H9 (cell line): ENCODE measurements at regions not wholly inside any gene's neighbourhood (a gene's known extent, or its start where the extent isn't known, plus 50 kb on each side); places are given as distances from the start of the nearest gene placed in this dataset.

Experiments used
- DNase-seq: peaks from one replicate; pipeline ENCODE4 v3.0.0-alpha.2; 2017
- H2AFZ ChIP-seq: one replicate; pipeline ENCODE4 v1.6.1; 2013; ENCODE audit warnings: mild to moderate bottlenecking, low read length, control low read depth, moderate library complexity
- H2AK5ac ChIP-seq: 2 replicates; pipeline ENCODE4 v1.6.1; 2013; ENCODE audit warnings: low read length, control low read depth, mixed read lengths; ENCODE audit not compliant: insufficient read length
- H2BK120ac ChIP-seq: one replicate; pipeline ENCODE4 v1.6.1; 2013; ENCODE audit warnings: low read depth, mild to moderate bottlenecking, low read length, control low read depth, inconsistent platforms; ENCODE audit not compliant: poor library complexity, severe bottlenecking
- H2BK12ac ChIP-seq: 2 replicates; pipeline ENCODE4 v1.6.1; 2013; ENCODE audit warnings: low read length, control low read depth, mixed read lengths, low read depth; ENCODE audit not compliant: insufficient read length
- H2BK15ac ChIP-seq: 2 replicates; pipeline ENCODE4 v1.6.1; 2013; ENCODE audit warnings: low read depth, low read length, control low read depth
- H2BK20ac ChIP-seq: one replicate; pipeline ENCODE4 v1.6.1; 2013; ENCODE audit warnings: low read depth, mild to moderate bottlenecking, low read length, control low read depth, inconsistent platforms; ENCODE audit not compliant: poor library complexity, severe bottlenecking
- H2BK5ac ChIP-seq: 2 replicates; pipeline ENCODE4 v1.6.1; 2013; ENCODE audit warnings: low read length, control low read depth, mixed read lengths; ENCODE audit not compliant: insufficient read length
- H3K14ac ChIP-seq: 2 replicates; pipeline ENCODE4 v1.6.1; 2013; ENCODE audit warnings: low read length, control low read depth; ENCODE audit not compliant: insufficient read depth
- H3K18ac ChIP-seq: 2 replicates; pipeline ENCODE4 v1.6.1; 2013; ENCODE audit warnings: low read depth, mild to moderate bottlenecking, mixed read lengths, low read length, control low read depth; ENCODE audit not compliant: insufficient read length
- H3K23ac ChIP-seq: 2 replicates; pipeline ENCODE4 v1.6.1; 2013; ENCODE audit warnings: low read length, control low read depth, mixed read lengths, low read depth; ENCODE audit not compliant: insufficient read length
- H3K23me2 ChIP-seq: 2 replicates; pipeline ENCODE4 v1.6.1; 2013; ENCODE audit warnings: low read depth, mild to moderate bottlenecking, mixed read lengths, low read length, control low read depth; ENCODE audit not compliant: insufficient read length, poor library complexity, severe bottlenecking
- H3K27ac ChIP-seq: 2 replicates; pipeline ENCODE4 v1.5.1; 2013; ENCODE audit warnings: low read length, control low read depth, mixed read lengths, low read depth; ENCODE audit not compliant: insufficient read length
- H3K27me3 ChIP-seq: 2 replicates; pipeline ENCODE4 v1.6.1; 2013; ENCODE audit warnings: low read length, control low read depth, inconsistent platforms; ENCODE audit not compliant: insufficient read depth
- H3K4ac ChIP-seq: 2 replicates; pipeline ENCODE4 v1.6.1; 2013; ENCODE audit warnings: low read depth, mild to moderate bottlenecking, control low read depth, inconsistent platforms, low read length, moderate library complexity
- H3K4me1 ChIP-seq: 2 replicates; pipeline ENCODE4 v1.6.1; 2013; ENCODE audit warnings: low read length, control low read depth, inconsistent platforms; ENCODE audit not compliant: insufficient read depth
- H3K4me2 ChIP-seq: 2 replicates; pipeline ENCODE4 v1.6.1; 2013; ENCODE audit warnings: low read length, control low read depth, mixed read lengths; ENCODE audit not compliant: insufficient read length, insufficient read depth
- H3K56ac ChIP-seq: 2 replicates; pipeline ENCODE4 v1.6.1; 2013; ENCODE audit warnings: low read depth, mild to moderate bottlenecking, mixed read lengths, low read length, control low read depth; ENCODE audit not compliant: insufficient read length
- H3K79me1 ChIP-seq: 2 replicates; pipeline ENCODE4 v1.6.1; 2013; ENCODE audit warnings: low read depth, mild to moderate bottlenecking, moderate library complexity, low read length, control low read depth, inconsistent platforms; ENCODE audit not compliant: insufficient read depth, poor library complexity, severe bottlenecking
- H3K79me2 ChIP-seq: 2 replicates; pipeline ENCODE4 v1.6.1; 2013; ENCODE audit warnings: low read length, control low read depth, inconsistent platforms; ENCODE audit not compliant: insufficient read depth
- H3K9ac ChIP-seq: 2 replicates; pipeline ENCODE4 v1.6.1; 2013; ENCODE audit warnings: low read length, control low read depth, mixed read lengths; ENCODE audit not compliant: insufficient read length; ENCODE audit errors: extremely low read depth
- H3K9me3 ChIP-seq: one replicate; pipeline ENCODE4 v1.6.1; 2013; ENCODE audit warnings: low read depth, low read length, inconsistent platforms; ENCODE audit not compliant: control insufficient read depth
- H3T11ph ChIP-seq: one replicate; pipeline ENCODE4 v1.6.1; 2013; ENCODE audit warnings: mild to moderate bottlenecking, low read length, control low read depth, inconsistent platforms
- H4K20me1 ChIP-seq: one replicate; pipeline ENCODE4 v1.6.1; 2013; ENCODE audit not compliant: control insufficient read depth, insufficient read length, insufficient read depth
- H4K5ac ChIP-seq: 2 replicates; pipeline ENCODE4 v1.6.1; 2013; ENCODE audit warnings: low read depth, mild to moderate bottlenecking, mixed read lengths, low read length, control low read depth; ENCODE audit not compliant: insufficient read length
- H4K8ac ChIP-seq: replicated peaks from 2 replicates; pipeline ENCODE4 v1.6.1; 2013; ENCODE audit warnings: low read length, control low read depth, mixed read lengths, low read depth; ENCODE audit not compliant: insufficient read length
- H4K91ac ChIP-seq: 2 replicates; pipeline ENCODE4 v1.6.1; 2013; ENCODE audit warnings: low read depth, mild to moderate bottlenecking, moderate library complexity, mixed read lengths, low read length, control low read depth; ENCODE audit not compliant: insufficient read length
- H3K27ac Mint-ChIP-seq, 3 experiments: 2 replicates in 2 of 3; 3 replicates in 1 of 3; pipeline ENCODE4 v1.8.0; 2020 to 2021; ENCODE audit warnings: mixed read lengths in 3 of 3, mild to moderate bottlenecking in 1 of 3, moderate library complexity in 1 of 3
- H3K27me3 Mint-ChIP-seq: 2 replicates; pipeline ENCODE4 v1.8.0; 2021; ENCODE audit warnings: low read depth, mild to moderate bottlenecking, moderate library complexity, mixed read lengths
- H3K36me3 Mint-ChIP-seq, 3 experiments: 2 replicates in 2 of 3; 3 replicates in 1 of 3; pipeline ENCODE4 v1.8.0; 2020 to 2021; ENCODE audit warnings: low read depth in 3 of 3, mixed read lengths in 3 of 3; ENCODE audit not compliant: insufficient read depth in 1 of 3
- H3K4me1 Mint-ChIP-seq, 2 experiments: 2 replicates each; pipeline ENCODE4 v1.8.0; 2020; ENCODE audit warnings: mixed read lengths in 2 of 2
- H3K4me3 Mint-ChIP-seq, 2 experiments: 2 replicates in 1 of 2; 3 replicates in 1 of 2; pipeline ENCODE4 v1.8.0; 2020 to 2021; ENCODE audit warnings: mild to moderate bottlenecking in 2 of 2, mixed read lengths in 2 of 2, moderate library complexity in 1 of 2
- H3K9me3 Mint-ChIP-seq, 2 experiments: 2 replicates in 1 of 2; 3 replicates in 1 of 2; pipeline ENCODE4 v1.8.0; 2020; ENCODE audit warnings: mild to moderate bottlenecking in 2 of 2, mixed read lengths in 2 of 2, moderate library complexity in 1 of 2
- WGBS: extraction: QIAGEN DNeasy Blood & Tissue Kit; methylation state at CpG from one replicate; pipeline ENCODE4 v1.1.7; 2013; ENCODE audit warnings: missing lambda C conversion rate, low lambda C conversion rate, mixed read lengths; ENCODE audit not compliant: insufficient read length; ENCODE audit errors: extremely low coverage; 5-methylcytosine and 5-hydroxymethylcytosine counted together
- TF ChIP-seq, protein P1 (sequence below): fragments of 200-600 bp; sonication (generic); conservative IDR thresholded peaks from 3 replicates; pipeline ENCODE4 v1.8.0; 2021; ENCODE audit warnings: antibody characterized with exemption, mild to moderate bottlenecking

DNA sequence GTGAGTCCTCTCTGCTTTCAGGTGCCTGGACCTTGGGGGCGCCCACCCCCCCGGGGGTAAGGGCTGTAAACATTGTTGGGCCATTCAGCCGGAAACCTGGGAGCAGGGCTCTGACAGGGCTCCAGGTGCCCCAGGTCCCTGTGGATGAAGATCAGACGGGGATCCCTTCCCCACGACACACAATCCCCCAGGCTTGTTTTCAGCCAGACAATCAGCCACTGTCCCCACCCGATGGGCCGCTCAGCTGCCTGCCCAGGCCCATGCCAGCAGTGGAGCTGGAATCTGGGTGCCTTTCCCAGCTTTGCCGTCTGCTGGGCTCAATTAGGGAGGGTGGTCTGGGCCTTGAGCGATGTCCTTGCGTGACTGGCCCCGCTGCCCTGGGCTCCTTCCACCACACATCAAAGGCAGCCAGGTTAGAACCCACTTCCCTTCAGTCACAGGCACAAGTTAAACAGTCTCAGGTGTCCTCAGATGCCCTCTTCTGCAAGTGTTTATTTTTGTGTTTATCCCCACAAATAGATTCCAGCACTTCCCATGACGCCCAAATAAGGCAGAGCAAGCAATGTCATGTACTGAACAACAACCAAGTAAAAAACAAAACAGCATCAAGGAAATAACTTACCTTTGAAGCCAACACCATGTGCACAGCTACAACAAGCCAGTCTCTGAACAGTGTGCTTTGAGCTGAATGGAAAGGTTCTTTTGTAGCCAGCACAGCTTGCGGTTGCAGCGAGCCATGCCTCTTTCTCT is 77.0 kb upstream of the ALDH1A3 start:
- Mint-ChIP-seq H3K36me3 (peaks cover 0 to 4% (median 0%) of the 10 kb centered on the region in 3 experiments; a peak in 1 of 7 replicates), H3K27me3 (no peaks in the 10 kb centered on the region; the same call in 1 of the 2 replicates), H3K4me1 (peaks cover 7 to 8% of the 10 kb centered on the region in 2 experiments), H3K27ac (peak overlapping the region in 1 of 3 experiments; percentile 27; a peak in 1 of 7 replicates), H3K9me3 (peaks cover 6 to 7% of the 10 kb centered on the region in 2 experiments; a peak in 4 of 5 replicates), H3K4me3 (no peak overlapping the region)
- no peak overlapping the region for H2AFZ ChIP-seq
- H2AK5ac ChIP-seq: no peak overlapping the region
- no peak overlapping the region for H2BK15ac ChIP-seq
- no peak overlapping the region for H3K4ac ChIP-seq
- H4K5ac ChIP-seq: no peak overlapping the region
- no peak overlapping the region for H4K91ac ChIP-seq
- no peak for DNase-seq
- no peak overlapping the region for H2BK20ac ChIP-seq
- no peaks in the 10 kb centered on the region for H3K9me3 ChIP-seq
- no peak overlapping the region for H2BK12ac ChIP-seq
- no peaks in the 10 kb centered on the region for H3K79me1 ChIP-seq
- H3K4me2 ChIP-seq: no peak overlapping the region
- no peaks in the 10 kb centered on the region for H3K79me2 ChIP-seq
- no peaks in the 10 kb centered on the region for H3K23me2 ChIP-seq
- TF ChIP-seq, protein P1, sequence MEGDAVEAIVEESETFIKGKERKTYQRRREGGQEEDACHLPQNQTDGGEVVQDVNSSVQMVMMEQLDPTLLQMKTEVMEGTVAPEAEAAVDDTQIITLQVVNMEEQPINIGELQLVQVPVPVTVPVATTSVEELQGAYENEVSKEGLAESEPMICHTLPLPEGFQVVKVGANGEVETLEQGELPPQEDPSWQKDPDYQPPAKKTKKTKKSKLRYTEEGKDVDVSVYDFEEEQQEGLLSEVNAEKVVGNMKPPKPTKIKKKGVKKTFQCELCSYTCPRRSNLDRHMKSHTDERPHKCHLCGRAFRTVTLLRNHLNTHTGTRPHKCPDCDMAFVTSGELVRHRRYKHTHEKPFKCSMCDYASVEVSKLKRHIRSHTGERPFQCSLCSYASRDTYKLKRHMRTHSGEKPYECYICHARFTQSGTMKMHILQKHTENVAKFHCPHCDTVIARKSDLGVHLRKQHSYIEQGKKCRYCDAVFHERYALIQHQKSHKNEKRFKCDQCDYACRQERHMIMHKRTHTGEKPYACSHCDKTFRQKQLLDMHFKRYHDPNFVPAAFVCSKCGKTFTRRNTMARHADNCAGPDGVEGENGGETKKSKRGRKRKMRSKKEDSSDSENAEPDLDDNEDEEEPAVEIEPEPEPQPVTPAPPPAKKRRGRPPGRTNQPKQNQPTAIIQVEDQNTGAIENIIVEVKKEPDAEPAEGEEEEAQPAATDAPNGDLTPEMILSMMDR: no peak
- H3K4me1 ChIP-seq: no peaks in the 10 kb centered on the region
- no peak overlapping the region for H3K9ac ChIP-seq
- H4K8ac ChIP-seq: no peak overlapping the region
- WGBS: no CpG with 5 or more reads among the region's 14 CpGs
- H3K27me3 ChIP-seq: no peaks in the 10 kb centered on the region
- H3K18ac ChIP-seq: no peak overlapping the region
- H2BK5ac ChIP-seq: no peak overlapping the region
- H3T11ph ChIP-seq: no peak overlapping the region
- H3K14ac ChIP-seq: no peak overlapping the region; the same call in 1 of the 2 replicates
- no peak overlapping the region for H3K56ac ChIP-seq
- no peak overlapping the region for H2BK120ac ChIP-seq
- H3K27ac ChIP-seq: no peak overlapping the region
- H4K20me1 ChIP-seq: no peaks in the 10 kb centered on the region
- no peak overlapping the region for H3K23ac ChIP-seq
